Colonic mucosa (tissue), 4 donors: ENCODE measurements at regions not wholly inside any gene's neighbourhood (a gene's known extent, or its start where the extent isn't known, plus 50 kb on each side); places are given as distances from the start of the nearest gene placed in this dataset.

ENCODE experiments used
- DNase-seq: peaks from one replicate; pipeline ENCODE4 v3.0.0-alpha.2; 2020
- H3K27ac ChIP-seq: fragments of 200-600 bp; one replicate; pipeline ENCODE4 v1.8.0; 2021
- H3K27me3 ChIP-seq: fragments of 200-600 bp; one replicate; pipeline ENCODE4 v1.8.0; 2021
- H3K36me3 ChIP-seq: fragments of 200-600 bp; one replicate; pipeline ENCODE4 v1.8.0; 2021
- H3K4me1 ChIP-seq: fragments of 200-600 bp; one replicate; pipeline ENCODE4 v1.8.0; 2021; ENCODE audit warnings: mild to moderate bottlenecking
- H3K4me3 ChIP-seq: fragments of 200-600 bp; one replicate; pipeline ENCODE4 v1.8.0; 2021
- H3K9ac ChIP-seq, 2 donors: one replicate each; pipeline ENCODE4 v1.7.0; 2013; ENCODE audit warnings: control low read depth in 2 of 2, low read depth in 2 of 2, low read length in 2 of 2
- H3K9me3 ChIP-seq: fragments of 200-600 bp; one replicate; pipeline ENCODE4 v1.8.0; 2021
- CTCF ChIP-seq: fragments of 200-600 bp; IDR thresholded peaks from one replicate; pipeline ENCODE4 v1.8.0; 2022; ENCODE audit warnings: antibody characterized with exemption, mild to moderate bottlenecking
- intact Hi-C: fragments of 100-400 bp; cut with DNase I; formaldehyde crosslinking; loops from one replicate; pipeline ENCODE4 v1.14.1; 2022
- donor health status: healthy.
- donor health status: DM: no; HTN: no; CAD: no.
- donor health status: DM: no; HTN: no; CAD: no.

GRCh38 chr22:22983123-22983522, 87.2 kb upstream of the GNAZ start:
- no peak overlapping the region for H3K4me3 ChIP-seq
- H3K4me1 ChIP-seq, result no peaks in the 10 kb centered on the region
- no peaks in the 10 kb centered on the region for H3K27me3 ChIP-seq
- TF ChIP-seq CTCF, result no peak
- H3K9me3 ChIP-seq, result no peaks in the 10 kb centered on the region
- no peak overlapping the region for H3K27ac ChIP-seq
- H3K36me3 ChIP-seq, result no peaks in the 10 kb centered on the region
- H3K9ac ChIP-seq, result no peak overlapping the region
- intact Hi-C loops, result no loop called here
- DNase-seq, result no peak

- no peaks in the 10 kb centered on the region for H3K27me3 ChIP-seq
- no peak for DNase-seq
- H3K4me3 ChIP-seq, result no peak overlapping the region
- H3K27ac ChIP-seq, result no peak overlapping the region
- no peak overlapping the region for H3K9ac ChIP-seq
- intact Hi-C loops, result no loop called here
- no peak for TF ChIP-seq CTCF
- H3K4me1 ChIP-seq, result no peaks in the 10 kb centered on the region
- no peaks in the 10 kb centered on the region for H3K36me3 ChIP-seq
- no peaks in the 10 kb centered on the region for H3K9me3 ChIP-seq
These were observed 86.5 kb upstream of the GNAZ start for GRCh38 chr22:22983816-22984215.

GRCh38 chr22:22984967-22985366, 85.4 kb upstream of the GNAZ start:
- no peak overlapping the region for H3K27ac ChIP-seq
- H3K4me1 ChIP-seq, result no peaks in the 10 kb centered on the region
- H3K4me3 ChIP-seq, result no peak overlapping the region
- intact Hi-C loops, result no loop called here
- TF ChIP-seq CTCF, result no peak
- no peaks in the 10 kb centered on the region for H3K27me3 ChIP-seq
- no peak for DNase-seq
- no peaks in the 10 kb centered on the region for H3K36me3 ChIP-seq
- H3K9ac ChIP-seq, result no peak overlapping the region
- H3K9me3 ChIP-seq, result no peaks in the 10 kb centered on the region

GRCh38 chr22:22986008-22986407, 84.3 kb upstream of the GNAZ start:
- intact Hi-C loops, result no loop called here

GRCh38 chr22:22986640-22987039, 83.7 kb upstream of the GNAZ start:
- H3K9ac ChIP-seq, result no peak overlapping the region
- DNase-seq, result no peak
- no peak overlapping the region for H3K27ac ChIP-seq
- H3K4me1 ChIP-seq, result no peaks in the 10 kb centered on the region
- TF ChIP-seq CTCF, result no peak
- no peaks in the 10 kb centered on the region for H3K9me3 ChIP-seq
- H3K4me3 ChIP-seq, result no peak overlapping the region
- no peaks in the 10 kb centered on the region for H3K27me3 ChIP-seq
- intact Hi-C loops, result no loop called here
- H3K36me3 ChIP-seq, result no peaks in the 10 kb centered on the region

More at GRCh38 chr22:22986008-22986407, 84.3 kb upstream of the GNAZ start:
- no peaks in the 10 kb centered on the region for H3K9me3 ChIP-seq
- H3K27ac ChIP-seq, result no peak overlapping the region
- no peaks in the 10 kb centered on the region for H3K4me1 ChIP-seq
- no peak for TF ChIP-seq CTCF
- no peak overlapping the region for H3K4me3 ChIP-seq
- DNase-seq, result no peak
- H3K27me3 ChIP-seq, result no peaks in the 10 kb centered on the region
- H3K9ac ChIP-seq, result no peak overlapping the region
- no peaks in the 10 kb centered on the region for H3K36me3 ChIP-seq

GRCh38 chr22:22988150-22988549, 82.2 kb upstream of the GNAZ start:
- intact Hi-C loops, result no loop called here

More at GRCh38 chr22:22988150-22988549, 82.2 kb upstream of the GNAZ start:
- Histone ChIP-seq H3K9ac (no peak overlapping the region), H3K4me1 (no peaks in the 10 kb centered on the region), H3K4me3 (no peak overlapping the region), H3K36me3 (no peaks in the 10 kb centered on the region), H3K27me3 (no peaks in the 10 kb centered on the region), H3K9me3 (no peaks in the 10 kb centered on the region), H3K27ac (no peak overlapping the region)
- no peak for DNase-seq
- TF ChIP-seq CTCF, result no peak
